ENCODE measurements at regions not wholly inside any gene's neighbourhood (a gene's known extent, or its start where the extent isn't known, plus 50 kb on each side); places are given as distances from the start of the nearest gene placed in this dataset.

GRCh38 chr7:96503597-96503996 is 181.7 kb upstream of the SLC25A13 start:
- H3K4me3 ChIP-seq (ENCODE audit: low read length), result no peak overlapping the region
- no peak for DNase-seq (ENCODE audit: low read depth, low spot score)

DNA sequence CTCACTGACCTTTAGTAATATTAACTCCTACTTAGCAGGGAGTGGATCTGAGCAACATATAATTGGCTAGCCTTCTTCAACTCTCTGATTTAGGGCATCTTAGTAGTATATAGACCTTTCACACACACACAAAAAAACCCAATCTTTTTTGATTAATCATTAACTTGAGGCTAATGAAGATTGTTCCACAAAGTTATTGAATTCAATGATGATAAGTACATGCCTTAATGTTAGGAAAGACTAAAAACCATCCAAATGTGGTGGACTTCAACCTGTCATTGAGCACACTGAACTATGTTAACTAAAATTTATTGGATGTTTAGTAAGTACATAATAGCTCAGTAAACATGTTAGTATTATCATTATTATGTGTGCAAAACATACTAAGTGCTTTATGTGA is 179.4 kb upstream of the SLC25A13 start:
- no peak overlapping the region for H3K4me3 ChIP-seq (ENCODE audit: low read length)
- no peak for DNase-seq (ENCODE audit: low read depth, low spot score)

GRCh38 chr7:96499532-96499931 is 177.6 kb upstream of the SLC25A13 start:
- DNase-seq (ENCODE audit: low read depth, low spot score), result no peak
- H3K4me3 ChIP-seq (ENCODE audit: low read length), result no peak overlapping the region

DNA sequence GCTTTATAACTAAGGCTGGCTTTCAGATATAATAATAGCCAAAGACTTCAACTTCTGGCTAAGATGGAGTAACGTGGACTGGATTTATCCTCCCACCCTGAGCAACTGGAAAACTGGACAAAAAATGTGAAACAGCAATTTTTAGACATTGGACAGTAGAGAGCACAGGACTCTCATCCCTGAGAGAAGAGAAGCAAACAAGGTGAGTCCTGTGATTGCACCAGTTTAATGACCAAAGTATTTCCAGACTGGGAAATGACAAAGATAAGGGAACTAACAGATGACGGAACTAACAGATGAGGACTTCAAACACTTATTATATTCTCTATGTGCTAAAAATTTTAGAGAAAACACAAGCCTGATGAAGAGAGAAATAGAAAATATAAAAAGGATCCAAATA is 175.7 kb upstream of the SLC25A13 start:
- H3K4me3 ChIP-seq (ENCODE audit: low read length), result no peak overlapping the region
- no peak for DNase-seq (ENCODE audit: low read depth, low spot score)

GRCh38 chr7:96495751-96496216 is 173.9 kb upstream of the SLC25A13 start:
- no peak overlapping the region for H3K4me3 ChIP-seq (ENCODE audit: low read length)
- DNase-seq (ENCODE audit: low read depth, low spot score), result peak; percentile 17

DNA sequence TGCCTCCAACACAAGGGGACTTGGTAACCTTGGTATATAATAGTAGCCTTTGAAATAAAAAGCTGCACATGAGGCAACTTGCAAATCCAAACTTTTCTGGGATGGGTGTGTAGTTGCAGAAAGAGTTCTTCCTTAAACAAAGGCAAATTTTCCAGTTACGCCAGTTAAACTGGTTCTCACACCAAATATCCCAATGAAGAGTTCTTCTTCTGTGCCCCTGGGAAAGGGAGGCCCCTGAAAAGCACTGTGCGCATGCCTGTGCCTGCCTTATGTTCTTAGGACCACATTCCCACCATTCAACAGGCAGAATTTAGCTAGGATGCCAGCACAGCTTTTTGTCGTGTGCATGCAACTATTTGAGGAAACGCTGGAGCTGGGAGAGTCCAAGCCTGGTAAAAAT is 164.8 kb upstream of the SLC25A13 start:
- no peak for DNase-seq (ENCODE audit: low read depth, low spot score)
- H3K4me3 ChIP-seq (ENCODE audit: low read length), result no peak overlapping the region

GRCh38 chr7:96484845-96485244 is 162.9 kb upstream of the SLC25A13 start:
- no peak overlapping the region for H3K4me3 ChIP-seq (ENCODE audit: low read length)
- no peak for DNase-seq (ENCODE audit: low read depth, low spot score)

DNA sequence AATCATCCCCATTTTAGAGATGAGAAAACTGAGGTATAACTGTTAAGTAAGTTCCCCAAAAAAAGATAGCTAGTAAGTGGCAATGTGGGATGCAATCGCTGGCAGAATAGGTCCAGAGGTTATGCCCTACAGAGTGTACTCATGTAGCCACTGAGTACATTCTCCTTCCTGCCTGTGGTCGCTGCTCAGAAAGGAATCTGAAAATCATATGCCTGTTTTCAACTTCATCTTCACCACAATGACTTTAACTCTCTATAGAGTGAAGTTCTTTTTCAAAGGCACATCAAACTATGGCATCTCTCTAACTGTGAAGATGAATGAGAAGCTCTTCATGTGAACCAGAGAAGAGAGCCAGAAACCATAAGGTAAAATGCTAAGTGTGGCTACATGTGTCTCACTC is 162.2 kb upstream of the SLC25A13 start:
- no peak overlapping the region for H3K4me3 ChIP-seq (ENCODE audit: low read length)
- DNase-seq (ENCODE audit: low read depth, low spot score), result peak; percentile 8

DNA sequence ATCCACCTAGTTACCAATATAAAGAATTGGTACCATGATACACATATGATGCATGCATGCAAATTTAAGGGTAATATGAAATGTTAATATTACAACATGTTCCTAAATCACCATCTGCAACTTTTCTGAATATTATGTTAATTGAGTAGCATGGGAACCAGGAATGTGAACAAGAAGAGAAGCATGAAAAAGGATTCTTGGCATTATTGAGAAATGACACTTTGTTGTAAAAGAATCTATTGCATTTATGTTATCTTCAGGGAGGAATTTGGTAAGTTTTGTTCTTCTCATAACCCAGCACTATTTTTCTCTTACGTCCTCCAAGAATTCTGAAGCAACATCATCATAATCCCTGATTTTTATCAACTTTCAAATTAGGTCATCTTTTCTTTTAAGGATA is 159.9 kb upstream of the SLC25A13 start:
- no peak for DNase-seq (ENCODE audit: low read depth, low spot score)
- no peak overlapping the region for H3K4me3 ChIP-seq (ENCODE audit: low read length)

DNA sequence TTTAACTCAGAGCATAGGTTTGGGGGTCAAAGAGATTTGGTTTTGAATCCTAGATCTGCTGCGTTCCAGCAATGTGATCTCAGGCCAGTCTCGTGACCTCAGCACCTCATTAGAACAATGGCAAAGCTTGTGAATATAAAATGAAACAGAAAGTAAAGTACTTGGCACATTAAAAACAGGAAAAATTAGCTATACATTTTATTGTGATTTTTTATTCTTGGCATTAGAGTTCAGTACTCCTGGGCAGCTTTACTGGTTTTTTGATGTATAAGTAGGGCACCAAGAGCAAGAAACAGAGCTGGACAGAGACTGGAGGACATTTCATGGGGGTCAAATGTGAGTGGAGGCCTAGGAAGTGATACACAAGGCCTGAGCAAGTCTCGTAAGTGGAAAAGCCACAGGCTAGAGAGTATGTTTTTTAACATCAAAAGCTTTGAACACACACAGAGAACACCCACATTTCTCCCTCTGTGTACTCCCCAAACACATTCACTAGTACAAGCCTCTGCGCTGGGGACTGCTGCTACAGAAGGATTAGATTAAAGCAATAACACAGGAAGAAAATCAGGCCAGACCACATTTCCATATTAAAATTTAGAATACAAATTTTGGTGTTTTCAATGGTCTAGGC is 157.2 kb upstream of the SLC25A13 start:
- DNase-seq (ENCODE audit: low read depth, low spot score), result no peak
- H3K4me3 ChIP-seq (ENCODE audit: low read length), result no peak overlapping the region

- no peak overlapping the region for H3K4me3 ChIP-seq (ENCODE audit: low read length)
- no peak for DNase-seq (ENCODE audit: low read depth, low spot score)
Measured at GRCh38 chr7:96471606-96472005, 149.7 kb upstream of the SLC25A13 start.

DNA sequence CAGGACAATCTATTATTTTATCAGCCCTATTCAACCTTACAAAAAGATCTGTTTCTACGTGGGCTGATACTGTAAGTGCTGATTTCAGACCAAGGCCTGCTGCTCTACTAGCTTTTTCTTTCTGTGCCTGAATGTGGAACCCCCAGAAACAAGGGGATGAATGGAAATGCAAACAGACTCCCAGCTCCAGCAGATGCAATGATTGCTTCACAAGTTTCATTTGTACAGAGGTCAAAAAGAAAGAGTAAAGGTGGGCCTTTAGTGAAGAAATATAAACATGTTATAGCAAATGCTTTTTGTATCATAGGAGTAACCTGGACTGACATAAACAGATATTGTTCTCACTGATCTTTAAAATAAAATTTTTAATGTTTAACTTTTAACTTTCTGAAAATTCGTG is 130.2 kb upstream of the SLC25A13 start:
- H3K4me3 ChIP-seq (ENCODE audit: low read length), result no peak overlapping the region
- no peak for DNase-seq (ENCODE audit: low read depth, low spot score)

GRCh38 chr7:96449094-96449493 is 127.2 kb upstream of the SLC25A13 start:
- no peak overlapping the region for H3K4me3 ChIP-seq (ENCODE audit: low read length)
- no peak for DNase-seq (ENCODE audit: low read depth, low spot score)

GRCh38 chr7:96447109-96447645 is 125.3 kb upstream of the SLC25A13 start:
- DNase-seq (ENCODE audit: low read depth, low spot score), result no peak
- H3K4me3 ChIP-seq (ENCODE audit: low read length), result no peak overlapping the region

DNA sequence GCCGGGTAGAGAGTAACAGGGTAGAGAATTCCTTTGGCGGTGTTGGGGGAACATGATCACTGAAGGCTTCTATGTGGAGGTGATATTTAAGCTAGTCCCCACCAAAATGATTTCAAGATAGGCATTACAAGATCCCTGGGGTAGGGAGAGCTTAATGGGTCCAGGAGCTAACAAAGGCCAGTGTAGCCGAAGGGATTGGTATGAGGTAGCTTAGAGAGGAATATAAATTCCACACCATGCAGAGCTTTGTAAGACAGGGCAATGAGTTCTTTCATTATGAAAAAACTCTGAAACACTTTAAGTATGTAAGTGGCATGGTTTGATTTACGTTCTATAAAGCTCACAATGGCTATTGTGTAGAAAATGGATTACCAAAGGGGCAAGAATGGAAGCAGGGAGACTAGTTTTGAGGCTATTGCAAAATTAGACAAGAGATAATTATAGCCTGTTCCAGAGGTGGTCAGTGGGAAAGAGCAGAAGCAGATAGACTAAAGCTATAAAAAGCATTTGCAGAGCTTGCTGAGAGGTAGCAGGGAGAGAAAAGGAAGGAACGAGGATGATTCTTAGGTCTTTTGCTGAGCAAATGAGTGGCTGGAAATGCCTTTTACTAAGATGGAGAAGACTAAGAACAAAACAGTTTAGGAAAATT is 119.7 kb upstream of the SLC25A13 start:
- DNase-seq (ENCODE audit: low read depth, low spot score), result no peak
- H3K4me3 ChIP-seq (ENCODE audit: low read length), result no peak overlapping the region

DNA sequence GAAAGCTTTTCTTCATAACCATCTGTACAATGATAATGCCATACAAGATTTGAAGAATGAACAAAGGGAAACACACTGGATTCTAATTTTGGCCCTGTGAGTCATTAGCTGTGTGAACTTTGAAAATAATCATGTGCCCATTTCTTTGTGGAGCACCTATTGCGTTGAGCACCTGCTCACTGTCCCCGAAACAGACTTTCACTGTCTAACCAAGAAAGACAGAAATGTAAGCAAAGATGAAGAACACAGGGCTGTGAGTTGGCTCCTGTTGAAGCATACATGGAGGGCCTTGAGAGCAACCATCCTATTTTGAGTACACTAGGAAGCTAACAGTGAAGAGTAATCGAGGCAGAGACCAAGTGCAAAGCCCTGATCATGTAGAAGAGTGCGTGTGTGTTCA is 118.4 kb upstream of the SLC25A13 start:
- H3K4me3 ChIP-seq (ENCODE audit: low read length), result no peak overlapping the region
- no peak for DNase-seq (ENCODE audit: low read depth, low spot score)

GRCh38 chr7:96436880-96437279 is 115.0 kb upstream of the SLC25A13 start:
- no peak overlapping the region for H3K4me3 ChIP-seq (ENCODE audit: low read length)
- no peak for DNase-seq (ENCODE audit: low read depth, low spot score)

DNA sequence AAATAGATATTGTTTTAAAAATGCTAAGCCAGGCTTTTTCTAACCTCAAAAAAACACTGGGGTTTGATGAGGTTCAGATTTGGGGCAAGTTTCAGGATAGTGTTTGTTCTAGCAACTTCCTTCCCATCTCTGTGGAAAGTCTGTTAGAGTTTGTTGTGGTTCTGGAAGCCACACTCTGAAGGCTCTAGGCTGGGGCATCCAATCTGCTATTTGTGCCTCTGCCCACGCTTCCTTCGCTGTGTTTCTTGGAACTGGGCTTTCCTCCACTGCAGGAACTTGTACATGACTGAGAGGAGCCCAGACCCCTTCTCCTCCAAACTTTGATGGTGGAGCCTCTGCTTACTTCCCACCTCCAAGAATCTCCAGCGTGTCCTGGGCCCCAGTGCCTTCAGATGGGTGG is 108.5 kb upstream of the SLC25A13 start:
- H3K4me3 ChIP-seq (ENCODE audit: low read length), result no peak overlapping the region
- no peak for DNase-seq (ENCODE audit: low read depth, low spot score)

DNA sequence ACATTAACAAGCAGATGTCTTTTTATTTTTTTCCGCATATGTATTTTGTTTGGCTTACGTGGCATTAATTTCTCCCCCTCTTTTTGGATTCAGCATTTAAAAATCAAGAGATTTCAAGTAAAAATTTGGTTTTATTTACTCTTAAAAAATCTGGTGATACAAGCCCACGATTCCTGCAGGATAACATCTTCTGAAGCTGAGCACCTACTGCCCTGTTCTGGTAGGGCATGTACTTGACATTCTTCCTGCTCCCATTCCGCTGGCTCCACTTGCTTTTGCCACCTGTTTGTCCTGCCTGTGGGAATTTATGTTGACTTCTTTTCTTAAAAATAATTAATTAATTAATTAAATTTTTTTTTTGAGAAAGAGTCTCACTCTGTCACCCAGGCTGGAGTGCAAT is 105.2 kb upstream of the SLC25A13 start:
- H3K4me3 ChIP-seq (ENCODE audit: low read length), result no peak overlapping the region

DNA sequence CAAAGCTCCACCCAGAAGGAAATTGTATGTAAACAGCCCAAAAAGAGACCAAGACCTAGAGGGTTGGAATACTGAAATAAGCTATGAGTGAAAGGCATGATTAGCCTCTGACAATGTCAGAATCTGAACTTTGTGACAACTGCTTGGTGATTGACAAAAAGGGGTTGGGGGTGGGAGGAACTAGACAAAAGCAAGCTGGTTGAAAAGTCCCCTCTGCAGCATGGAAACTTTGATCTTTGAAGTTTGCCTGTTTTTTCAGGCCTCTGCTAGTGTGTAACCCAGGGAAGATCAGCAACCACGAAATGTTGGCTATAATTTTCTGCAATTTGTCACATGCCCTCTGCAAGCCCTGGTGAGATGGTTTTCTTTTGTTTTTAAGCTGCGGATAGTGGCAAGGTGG is 104.8 kb upstream of the SLC25A13 start:
- H3K4me3 ChIP-seq (ENCODE audit: low read length), result no peak overlapping the region
- no peak for DNase-seq (ENCODE audit: low read depth, low spot score)

More for the DNA sequence above, 105.2 kb upstream of the SLC25A13 start:
- DNase-seq (ENCODE audit: low read depth, low spot score), result no peak

GRCh38 chr7:96426027-96426426 is 104.1 kb upstream of the SLC25A13 start:
- H3K4me3 ChIP-seq (ENCODE audit: low read length), result no peak overlapping the region
- DNase-seq (ENCODE audit: low read depth, low spot score), result no peak
